ENCODE measurements at regions not wholly inside any gene's neighbourhood (a gene's known extent, or its start where the extent isn't known, plus 50 kb on each side); places are given as distances from the start of the nearest gene placed in this dataset.

- DNase-seq (ENCODE audit: low read depth) = no peak
- H3K4me3 ChIP-seq (ENCODE audit: low read depth, low read length) = no peak overlapping the region
- TF ChIP-seq CTCF (conservative IDR thresholded peaks at IDR 0.05; ENCODE audit: low read depth, low read length) = no peak
Measured at GRCh38 chrX:87873347-87873941, 355.8 kb downstream of the KLHL4 start.

- no peak for DNase-seq (ENCODE audit: low read depth)
- TF ChIP-seq CTCF (conservative IDR thresholded peaks at IDR 0.05; ENCODE audit: low read depth, low read length) = no peak
- no peak overlapping the region for H3K4me3 ChIP-seq (ENCODE audit: low read depth, low read length)
Measured at GRCh38 chrX:87874043-87874442, 356.4 kb downstream of the KLHL4 start.

- no peak for TF ChIP-seq CTCF (conservative IDR thresholded peaks at IDR 0.05; ENCODE audit: low read depth, low read length)
- H3K4me3 ChIP-seq (ENCODE audit: low read depth, low read length) = no peak overlapping the region
- DNase-seq (ENCODE audit: low read depth) = no peak
Measured at GRCh38 chrX:87878926-87879325, 361.3 kb downstream of the KLHL4 start.

- no peak for DNase-seq (ENCODE audit: low read depth)
- TF ChIP-seq CTCF (conservative IDR thresholded peaks at IDR 0.05; ENCODE audit: low read depth, low read length) = no peak
- no peak overlapping the region for H3K4me3 ChIP-seq (ENCODE audit: low read depth, low read length)
Measured at GRCh38 chrX:87890437-87890836, 372.8 kb downstream of the KLHL4 start.

GRCh38 chrX:87895421-87895820 lies 377.8 kb downstream of the KLHL4 start:
- H3K4me3 ChIP-seq (ENCODE audit: low read depth, low read length) = no peak overlapping the region
- TF ChIP-seq CTCF (conservative IDR thresholded peaks at IDR 0.05; ENCODE audit: low read depth, low read length) = no peak
- DNase-seq (ENCODE audit: low read depth) = no peak

GRCh38 chrX:87896057-87896456 lies 378.5 kb downstream of the KLHL4 start:
- H3K4me3 ChIP-seq (ENCODE audit: low read depth, low read length) = no peak overlapping the region
- TF ChIP-seq CTCF (conservative IDR thresholded peaks at IDR 0.05; ENCODE audit: low read depth, low read length) = no peak
- DNase-seq (ENCODE audit: low read depth) = no peak

- H3K4me3 ChIP-seq (ENCODE audit: low read depth, low read length) = no peak overlapping the region
- no peak for TF ChIP-seq CTCF (conservative IDR thresholded peaks at IDR 0.05; ENCODE audit: low read depth, low read length)
- peak; percentile 23 for DNase-seq (ENCODE audit: low read depth)
Measured at GRCh38 chrX:87900320-87900908, 382.8 kb downstream of the KLHL4 start.
